SK-N-SH (cell line): ENCODE measurements at regions not wholly inside any gene's neighbourhood (a gene's known extent, or its start where the extent isn't known, plus 50 kb on each side); places are given as distances from the start of the nearest gene placed in this dataset.

Source experiments
- CHD2 ChIP-seq: fragments of 150-350 bp; IDR thresholded peaks from 2 replicates; pipeline ENCODE4 v1.6.1; 2018; ENCODE audit warnings: low read length; ENCODE audit not compliant: partially characterized antibody
- CTCF ChIP-seq: fragments of 200-600 bp; sonication (generic); IDR thresholded peaks from 2 replicates; pipeline ENCODE4 v1.6.1; 2017; ENCODE audit warnings: antibody characterized with exemption, mild to moderate bottlenecking, moderate library complexity
- EP300 ChIP-seq, 2 experiments: IDR thresholded peaks; 2 replicates each; pipeline versions ENCODE4 v1.4.0 to v1.6.1; 2012; ENCODE audit warnings: borderline replicate concordance in 1 of 2, low read depth in 1 of 2, low read length in 1 of 2
- EZH2phosphoT487 ChIP-seq: fragments of 200-600 bp; sonication (generic); IDR thresholded peaks from 2 replicates; pipeline ENCODE4 v1.6.1; 2017; ENCODE audit warnings: low read depth, mixed run types, mild to moderate bottlenecking, antibody characterized with exemption, moderate library complexity, borderline replicate concordance
- FOXM1 ChIP-seq: IDR thresholded peaks from 2 replicates; pipeline ENCODE4 v1.4.0; 2012; ENCODE audit warnings: low read depth, mild to moderate bottlenecking
- GATA2 ChIP-seq: sonication (generic); formaldehyde crosslinking; IDR thresholded peaks from 2 replicates; pipeline ENCODE4 v1.5.0; 2020; ENCODE audit warnings: mild to moderate bottlenecking, missing genetic modification reagents
- JUND ChIP-seq: IDR thresholded peaks from 2 replicates; pipeline ENCODE4 v1.4.0; 2012
- MAX ChIP-seq: IDR thresholded peaks from 2 replicates; pipeline ENCODE4 v1.4.0; 2012; ENCODE audit warnings: low read depth
- MXI1 ChIP-seq: IDR thresholded peaks from 2 replicates; pipeline ENCODE4 v1.6.1; 2012; ENCODE audit warnings: mild to moderate bottlenecking, low read depth, low read length, improper control_type of control experiment
- POLR2AphosphoS5 ChIP-seq: IDR thresholded peaks from 2 replicates; pipeline ENCODE4 v1.6.1; 2012; ENCODE audit warnings: low read depth, low read length
- RAD21 ChIP-seq: IDR thresholded peaks from 2 replicates; pipeline ENCODE4 v1.6.1; 2012; ENCODE audit warnings: mild to moderate bottlenecking, low read length
- TAF1 ChIP-seq: IDR thresholded peaks from 2 replicates; pipeline ENCODE4 v1.6.1; 2012; ENCODE audit warnings: low read depth, mild to moderate bottlenecking, low read length, moderate library complexity, borderline replicate concordance
- USF1 ChIP-seq: IDR thresholded peaks from 2 replicates; pipeline ENCODE4 v1.4.0; 2012; ENCODE audit warnings: low read depth, borderline replicate concordance

GRCh38 chr7:130950054-130950453 is 216.0 kb upstream of the KLF14 start:
- TF ChIP-seq EZH2phosphoT487 (no peak), CTCF (no peak), JUND (no peak), RAD21 (no peak), POLR2AphosphoS5 (no peak), CHD2 (no peak), MXI1 (no peak), USF1 (no peak), EP300 (IDR thresholded peaks at IDR 0.05; ENCODE audit: borderline replicate concordance in 1 of 2, low read depth in 1 of 2, low read length in 1 of 2) (no peak), TAF1 (no peak), MAX (no peak), GATA2 (CRISPR knock-in tag) (no peak), FOXM1 (no peak)
